Left hindlimb (tissue), 1 donor: ENCODE measurements at regions not wholly inside any gene's neighbourhood (a gene's known extent, or its start where the extent isn't known, plus 50 kb on each side); places are given as distances from the start of the nearest gene placed in this dataset.
"Not testable (repeated sequence)": the region's sequence is repeated elsewhere in the genome, so short reads cannot be mapped to it uniquely, and the experiment has no call there.

Experiments used
- DNase-seq: peaks from one replicate; pipeline ENCODE4 v3.0.0-alpha.2; 2018

GRCh38 chr3:30305021-30305420 lies 301.4 kb upstream of the TGFBR2 start:
- no peak for DNase-seq

GRCh38 chr3:30306896-30307295 lies 299.5 kb upstream of the TGFBR2 start:
- no peak for DNase-seq

- no peak for DNase-seq
Observed at GRCh38 chr3:30307372-30307950, 298.9 kb upstream of the TGFBR2 start.

DNA sequence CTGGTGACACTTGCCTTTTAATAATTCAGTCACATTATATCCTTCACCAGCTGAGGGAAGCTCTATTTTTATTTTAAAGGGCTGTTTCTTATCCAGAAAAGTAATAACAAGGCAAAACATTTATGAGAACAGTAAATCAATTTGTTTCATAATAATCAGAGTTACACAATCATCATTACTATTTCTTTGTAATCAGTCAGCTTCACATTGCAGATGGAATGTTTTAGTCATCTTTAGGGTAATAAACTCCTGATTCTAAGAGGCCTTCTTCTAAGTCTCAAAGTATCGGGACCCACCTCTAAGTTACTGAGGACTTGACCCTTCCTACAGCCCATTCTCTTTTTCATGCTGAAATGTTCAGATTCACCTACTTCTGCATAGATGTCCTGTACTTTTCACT lies 298.3 kb upstream of the TGFBR2 start:
- no peak for DNase-seq

GRCh38 chr3:30309961-30310954 lies 296.1 kb upstream of the TGFBR2 start:
- DNase-seq = no peak

DNA sequence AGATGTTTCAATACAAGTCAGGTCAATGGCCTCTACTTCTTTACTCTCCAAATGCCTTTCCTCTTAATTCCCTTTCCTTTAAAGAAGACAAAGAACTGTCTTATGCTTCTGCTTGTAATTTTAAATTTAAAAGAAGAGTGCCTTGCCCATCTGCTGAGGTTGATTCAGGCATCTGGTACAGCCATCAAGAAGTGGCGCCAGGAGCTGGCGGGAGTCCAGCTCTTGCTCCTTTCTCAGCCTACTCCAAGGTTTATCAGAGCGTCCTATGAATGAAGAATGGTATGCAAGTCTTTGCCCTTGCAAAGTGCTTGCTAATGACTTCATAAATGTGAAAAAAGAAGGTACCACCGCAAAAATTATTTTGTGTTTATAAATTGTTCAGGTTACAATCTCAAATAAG lies 294.6 kb upstream of the TGFBR2 start:
- peak; percentile 43 for DNase-seq

DNA sequence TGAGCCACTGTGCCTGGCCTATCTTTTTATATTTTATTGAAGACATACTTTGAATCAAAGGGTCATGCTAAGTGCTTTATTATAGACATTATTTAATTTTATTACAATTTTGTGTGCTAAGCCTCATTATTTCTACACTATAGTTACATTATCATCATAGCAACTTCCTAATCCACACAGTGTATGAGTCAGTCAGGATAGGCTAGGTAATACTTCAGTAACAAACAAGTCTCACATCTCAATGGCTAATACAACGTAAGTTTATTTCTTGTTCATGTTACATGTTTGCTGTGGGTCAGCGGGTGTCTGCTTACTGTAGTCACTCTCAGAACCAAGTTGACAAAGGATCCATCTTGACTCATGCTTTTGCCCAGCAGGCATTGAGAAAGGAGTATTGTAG lies 292.6 kb upstream of the TGFBR2 start:
- no peak for DNase-seq

- no peak for DNase-seq
Observed at GRCh38 chr3:30314757-30315325, 291.6 kb upstream of the TGFBR2 start.

DNA sequence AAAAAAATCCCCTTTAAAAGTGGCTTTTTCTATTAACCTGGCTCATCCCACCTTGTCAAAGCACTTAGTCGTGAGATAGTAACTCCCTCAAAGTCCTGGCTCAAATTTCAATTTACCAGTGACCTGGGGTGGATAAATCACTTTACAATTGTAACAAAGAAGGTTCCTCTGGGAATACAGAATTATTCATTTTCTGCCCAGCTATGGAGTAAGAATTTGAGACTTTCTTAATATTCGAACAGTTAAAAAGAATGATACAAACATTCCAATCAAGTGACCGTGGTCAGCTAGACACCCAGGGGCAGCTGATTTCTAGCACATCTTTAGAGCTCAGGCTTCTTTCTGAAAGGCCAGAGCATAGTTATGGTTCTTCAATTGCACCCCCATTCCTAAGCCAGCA lies 291.0 kb upstream of the TGFBR2 start:
- no peak for DNase-seq

DNA sequence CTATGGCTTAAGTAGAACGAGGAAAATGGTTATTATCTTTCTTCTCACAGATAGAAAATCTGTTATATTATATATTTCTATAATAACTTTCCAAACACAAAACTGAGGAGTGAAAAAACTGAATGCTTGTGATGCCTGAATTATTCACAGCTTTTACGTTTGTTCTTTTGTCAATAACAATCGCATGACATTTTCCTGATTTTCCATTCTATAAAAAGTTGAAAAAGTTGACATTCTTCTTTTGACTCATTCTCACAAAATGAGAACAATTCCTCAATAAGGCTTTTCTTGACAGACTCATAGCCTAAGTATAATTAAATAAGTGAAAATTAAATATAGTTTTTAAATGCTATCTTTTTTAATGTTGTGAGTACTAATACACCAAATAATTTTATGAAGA lies 288.8 kb upstream of the TGFBR2 start:
- DNase-seq = no peak

GRCh38 chr3:30318110-30318509 lies 288.3 kb upstream of the TGFBR2 start:
- no peak for DNase-seq

GRCh38 chr3:30319713-30320112 lies 286.7 kb upstream of the TGFBR2 start:
- no peak for DNase-seq

DNA sequence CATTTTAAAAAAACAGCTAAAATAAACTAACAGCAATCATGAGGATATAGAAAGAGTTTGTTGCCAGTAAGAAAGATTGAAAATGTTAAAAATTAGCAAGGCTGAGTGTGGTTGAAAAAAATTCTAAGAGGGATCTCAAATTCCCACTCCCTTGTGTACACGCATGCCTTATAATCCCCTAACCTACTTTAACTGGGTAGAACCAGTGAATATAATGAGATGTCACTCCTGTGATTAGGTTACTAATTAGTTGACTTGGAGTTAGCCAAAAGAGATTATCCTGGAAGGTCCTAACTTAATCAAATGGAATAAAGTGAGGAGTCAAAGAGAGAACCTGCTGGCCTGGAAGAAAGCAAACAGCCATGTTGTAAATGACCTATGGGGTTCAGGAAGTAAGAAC lies 286.0 kb upstream of the TGFBR2 start:
- DNase-seq = no peak

GRCh38 chr3:30321065-30321464 lies 285.3 kb upstream of the TGFBR2 start:
- DNase-seq = no peak

DNA sequence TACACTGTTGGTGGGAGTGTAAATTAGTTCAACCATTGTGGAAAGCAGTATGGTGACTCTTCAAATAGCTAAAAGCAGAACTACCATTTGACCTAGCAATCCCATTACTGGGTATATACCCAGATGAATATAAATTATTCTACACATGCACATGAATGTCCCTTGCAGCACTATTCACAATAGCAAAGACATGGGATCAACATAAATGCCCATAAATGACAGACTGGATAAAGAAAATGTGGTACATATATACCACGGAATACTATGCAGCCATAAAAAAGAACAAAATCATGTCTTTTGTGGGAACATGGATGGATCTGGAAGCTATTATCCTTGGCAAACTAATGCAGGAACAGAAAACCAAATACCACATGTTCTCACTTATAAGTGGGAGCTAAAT lies 282.8 kb upstream of the TGFBR2 start:
- DNase-seq = not testable (repeated sequence)

DNA sequence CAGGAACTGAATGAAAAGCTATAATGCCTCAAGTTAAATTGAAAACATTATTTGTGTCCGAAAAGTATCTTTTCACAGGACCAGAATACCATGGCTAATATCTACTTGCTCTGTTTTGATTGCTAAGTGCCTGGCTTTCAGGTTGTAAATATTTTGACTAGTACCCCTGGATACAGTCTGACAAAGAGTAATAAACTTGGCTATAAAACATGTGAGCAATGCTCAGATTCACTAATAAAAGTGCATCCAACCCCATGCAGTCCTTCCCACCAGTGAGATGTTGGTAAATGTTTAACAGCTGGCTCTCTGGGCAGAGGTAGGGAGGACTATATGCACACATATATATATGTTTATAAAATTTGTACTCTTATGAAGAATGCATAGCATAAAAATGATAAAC lies 281.8 kb upstream of the TGFBR2 start:
- DNase-seq = no peak

- not testable (repeated sequence) for DNase-seq
Observed at GRCh38 chr3:30327976-30328375, 278.4 kb upstream of the TGFBR2 start.

GRCh38 chr3:30328935-30329334 lies 277.5 kb upstream of the TGFBR2 start:
- DNase-seq = not testable (repeated sequence)

- DNase-seq = no peak
Observed at GRCh38 chr3:30331519-30331918, 274.9 kb upstream of the TGFBR2 start.

DNA sequence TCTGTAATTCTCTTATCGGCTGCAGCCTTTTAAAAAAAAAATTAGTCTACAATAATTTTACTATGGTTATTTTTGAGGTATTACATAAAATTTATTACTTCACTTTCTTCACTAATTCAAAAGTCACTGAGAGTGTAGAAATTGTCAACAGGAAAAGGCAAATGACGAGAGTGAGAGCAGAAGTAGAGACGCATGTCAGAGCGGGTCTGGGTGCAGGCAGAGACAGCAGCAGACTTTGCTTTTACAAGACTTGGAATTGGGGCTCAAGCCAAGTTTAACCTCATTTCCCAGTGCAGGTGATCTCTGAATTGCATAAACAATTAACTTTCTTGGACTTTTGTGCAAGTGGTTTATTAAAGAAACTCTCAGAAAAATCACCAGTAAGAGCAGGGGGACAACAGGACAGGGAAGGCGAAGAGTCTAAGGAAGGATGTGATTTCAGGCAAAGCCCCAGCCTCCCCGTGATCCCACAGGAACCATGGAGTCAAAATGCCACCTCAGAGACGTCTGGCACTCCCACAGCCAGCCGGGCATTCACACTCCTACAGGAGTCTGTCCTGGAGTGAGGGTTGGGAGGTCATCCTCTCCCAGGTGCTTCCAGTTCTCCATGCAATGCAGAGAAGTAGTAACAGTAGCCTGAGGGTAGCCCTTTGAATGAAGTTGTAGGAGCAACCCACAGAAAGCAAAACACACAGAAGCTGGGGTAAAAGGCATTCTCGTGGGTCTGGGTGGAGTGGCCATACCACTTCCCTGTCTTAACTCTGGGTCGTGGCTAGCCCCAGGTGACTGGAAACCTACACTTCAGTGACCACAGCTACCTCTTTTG lies 274.0 kb upstream of the TGFBR2 start:
- DNase-seq = no peak

- no peak for DNase-seq
Observed at GRCh38 chr3:30333143-30333542, 273.3 kb upstream of the TGFBR2 start.

DNA sequence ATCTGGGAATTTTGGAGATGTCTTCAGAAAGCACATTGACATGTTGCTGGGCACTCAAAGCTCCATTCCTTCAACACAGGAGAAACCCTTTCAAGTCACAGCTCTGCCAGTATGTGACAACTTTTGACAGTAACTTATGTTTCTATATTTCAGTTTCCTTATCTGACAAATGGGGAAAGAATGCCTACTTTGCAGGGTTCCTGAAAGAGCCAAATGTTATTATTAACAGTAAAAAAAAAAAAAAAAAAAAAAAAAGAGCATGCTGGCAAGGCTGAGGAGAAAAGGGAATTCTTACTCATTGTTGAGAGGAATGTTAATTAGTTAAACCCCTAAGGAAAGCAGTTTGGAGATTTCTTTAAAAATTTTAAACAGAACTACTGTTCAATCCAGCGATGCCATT lies 272.5 kb upstream of the TGFBR2 start:
- no peak for DNase-seq

- no peak for DNase-seq
Observed at GRCh38 chr3:30340500-30340899, 265.9 kb upstream of the TGFBR2 start.
